GM19463 (cell line): ENCODE measurements at regions not wholly inside any gene's neighbourhood (a gene's known extent, or its start where the extent isn't known, plus 50 kb on each side); places are given as distances from the start of the nearest gene placed in this dataset.
"Not testable (repeated sequence)": the region's sequence is repeated elsewhere in the genome, so short reads cannot be mapped to it uniquely, and the experiment has no call there.

Source experiments
- ATAC-seq: cut with Tn5 transposase; IDR thresholded peaks from one replicate; pipeline ENCODE4 v1.9.1; 2021; ENCODE audit warnings: mild to moderate bottlenecking, moderate library complexity; ENCODE audit not compliant: unreplicated experiment

DNA sequence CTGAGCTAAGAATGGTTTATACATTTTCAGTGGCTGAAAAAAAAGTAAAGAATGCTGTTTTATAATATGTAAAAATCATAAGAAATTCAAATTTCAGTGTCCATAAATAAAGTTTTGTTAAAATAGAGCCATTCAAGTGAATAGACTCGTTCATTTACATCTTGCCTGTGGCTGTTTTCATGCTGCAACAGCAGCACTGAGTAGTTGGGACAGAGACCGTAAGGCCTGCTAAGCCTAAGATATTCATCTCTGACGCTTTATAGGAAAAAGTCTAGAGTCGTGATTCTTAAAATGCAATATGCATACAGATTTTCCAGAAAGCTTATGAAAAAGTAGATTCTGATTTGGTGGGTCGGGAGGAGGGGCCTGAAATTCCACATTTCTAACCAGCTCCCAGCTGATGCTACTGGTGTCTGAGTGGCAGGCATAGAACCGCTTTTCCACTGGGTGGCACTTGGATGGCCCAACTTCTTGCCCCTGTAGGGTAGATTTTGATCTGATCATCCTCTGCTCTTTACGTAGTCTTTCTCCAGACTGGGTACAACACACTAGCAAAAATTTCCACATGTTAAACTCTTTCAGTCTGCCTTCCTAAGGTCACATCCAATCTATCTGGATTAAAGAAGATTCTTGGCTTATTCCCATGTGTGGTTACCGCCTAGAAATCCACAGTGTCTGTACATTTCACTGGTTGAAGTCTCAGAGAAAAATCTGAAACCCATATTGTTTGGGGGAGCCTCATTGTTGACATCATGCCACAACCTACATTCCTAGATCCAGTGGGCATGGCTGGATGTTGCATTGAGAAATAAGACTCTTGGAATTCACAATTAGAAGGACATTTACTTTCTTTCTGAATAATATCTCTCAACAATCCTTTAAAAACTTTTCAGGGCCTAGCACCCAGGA, 151.2 kb downstream of the C12orf75 start:
- ATAC-seq, result no peak

DNA sequence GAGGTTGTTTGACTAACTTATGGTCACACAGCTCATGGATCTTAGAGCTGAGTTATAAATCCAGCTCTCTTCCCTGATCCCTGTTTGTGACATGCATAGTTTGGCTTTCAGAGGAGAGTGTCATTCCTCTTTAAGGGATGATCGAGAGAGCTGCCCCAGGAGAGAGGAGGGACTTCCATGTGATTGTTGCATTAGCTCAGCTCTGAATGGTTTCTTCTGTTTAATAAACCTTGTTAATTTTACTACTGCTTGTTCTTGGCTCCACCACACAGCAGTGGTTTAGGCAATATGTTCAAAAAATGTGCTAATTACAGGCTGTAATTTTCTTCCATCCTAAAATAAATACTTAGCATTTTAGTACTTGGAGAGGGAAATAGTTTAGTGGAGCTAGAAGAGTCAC, 152.5 kb downstream of the C12orf75 start:
- ATAC-seq, result no peak

DNA sequence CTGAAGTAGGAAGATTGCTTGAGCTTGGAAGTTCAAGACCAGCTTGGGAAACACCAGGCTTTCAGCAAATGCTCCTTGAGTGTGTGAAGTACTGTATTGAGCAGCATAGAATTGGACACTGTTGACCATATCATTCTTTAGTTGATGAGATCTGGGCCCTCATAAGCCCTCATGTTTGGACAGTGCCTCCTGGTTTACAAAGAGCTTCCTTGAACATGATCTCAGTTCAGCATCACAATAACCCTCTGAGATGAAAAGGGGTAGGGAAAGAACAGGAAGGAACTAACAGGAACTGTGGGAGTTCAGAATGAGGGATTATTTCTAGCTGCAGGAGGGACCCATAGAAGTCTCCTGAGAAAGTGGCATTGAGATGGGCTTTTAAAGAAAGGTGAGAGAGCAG, 153.2 kb downstream of the C12orf75 start:
- no peak for ATAC-seq

DNA sequence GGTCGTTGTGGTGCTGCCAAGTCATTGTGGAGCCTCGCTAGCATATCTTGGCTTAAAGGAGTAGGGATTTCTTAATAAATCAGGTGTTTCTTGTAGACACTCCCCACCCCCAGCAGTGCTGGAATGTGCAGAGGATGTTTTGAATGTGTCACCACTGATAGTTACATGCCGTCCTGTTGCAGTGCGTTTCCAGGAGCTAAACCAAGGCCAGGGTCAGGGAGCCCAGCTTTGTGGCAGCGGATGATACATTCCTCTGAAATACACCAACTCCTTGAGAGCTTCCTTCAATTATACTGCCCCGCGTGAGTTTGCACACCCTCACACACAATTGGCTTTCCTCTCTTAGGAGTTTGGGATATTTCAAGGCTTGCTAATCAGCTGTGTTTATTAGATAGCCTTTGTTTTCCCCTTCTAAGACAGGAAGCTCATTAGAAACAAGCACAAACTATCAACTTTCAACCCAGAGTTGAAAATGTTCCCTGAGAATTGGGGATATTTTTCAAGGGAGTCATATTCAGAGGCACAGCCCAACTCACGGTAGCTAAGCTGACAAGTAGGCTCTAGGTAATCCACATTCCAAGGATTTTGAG, 154.9 kb downstream of the C12orf75 start:
- no peak for ATAC-seq

DNA sequence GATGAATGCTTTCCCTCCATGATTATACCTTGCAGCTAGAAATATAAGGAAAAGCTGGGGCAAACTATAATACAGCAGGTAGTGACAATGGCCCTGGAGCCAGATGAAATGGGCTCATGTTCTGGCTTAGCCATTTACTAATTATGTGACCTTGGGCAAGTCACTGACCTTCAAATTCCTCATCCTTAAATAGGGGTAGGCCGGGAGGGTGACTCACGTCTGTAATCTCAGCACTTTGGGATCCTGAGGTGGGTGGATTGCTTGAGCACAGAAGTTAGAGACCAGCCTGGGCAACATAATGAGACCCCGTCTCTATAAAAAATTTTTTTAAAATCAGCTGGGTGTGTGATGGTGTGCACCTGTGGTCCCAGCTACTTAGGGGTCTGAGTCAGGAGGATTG, 155.4 kb downstream of the C12orf75 start:
- no peak for ATAC-seq

DNA sequence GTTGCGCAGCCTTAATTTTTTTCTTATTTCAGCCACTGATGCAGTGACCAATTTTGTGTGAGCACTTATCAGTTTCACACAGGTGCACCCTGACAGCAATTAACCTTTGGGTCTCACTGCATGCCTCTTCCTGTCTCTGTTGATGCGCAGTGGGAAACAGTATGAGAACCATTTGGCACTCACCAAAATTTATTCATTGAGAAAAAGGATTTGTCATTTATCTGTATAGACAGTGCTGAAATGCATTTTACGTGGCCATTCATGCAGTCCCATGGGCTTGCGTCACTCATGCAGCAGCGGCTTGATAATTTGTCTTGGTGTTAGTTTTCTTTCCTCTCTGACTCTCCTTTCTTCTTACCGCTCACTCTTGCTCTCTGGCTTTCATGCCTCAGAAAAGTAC, 157.5 kb downstream of the C12orf75 start:
- ATAC-seq, result no peak

DNA sequence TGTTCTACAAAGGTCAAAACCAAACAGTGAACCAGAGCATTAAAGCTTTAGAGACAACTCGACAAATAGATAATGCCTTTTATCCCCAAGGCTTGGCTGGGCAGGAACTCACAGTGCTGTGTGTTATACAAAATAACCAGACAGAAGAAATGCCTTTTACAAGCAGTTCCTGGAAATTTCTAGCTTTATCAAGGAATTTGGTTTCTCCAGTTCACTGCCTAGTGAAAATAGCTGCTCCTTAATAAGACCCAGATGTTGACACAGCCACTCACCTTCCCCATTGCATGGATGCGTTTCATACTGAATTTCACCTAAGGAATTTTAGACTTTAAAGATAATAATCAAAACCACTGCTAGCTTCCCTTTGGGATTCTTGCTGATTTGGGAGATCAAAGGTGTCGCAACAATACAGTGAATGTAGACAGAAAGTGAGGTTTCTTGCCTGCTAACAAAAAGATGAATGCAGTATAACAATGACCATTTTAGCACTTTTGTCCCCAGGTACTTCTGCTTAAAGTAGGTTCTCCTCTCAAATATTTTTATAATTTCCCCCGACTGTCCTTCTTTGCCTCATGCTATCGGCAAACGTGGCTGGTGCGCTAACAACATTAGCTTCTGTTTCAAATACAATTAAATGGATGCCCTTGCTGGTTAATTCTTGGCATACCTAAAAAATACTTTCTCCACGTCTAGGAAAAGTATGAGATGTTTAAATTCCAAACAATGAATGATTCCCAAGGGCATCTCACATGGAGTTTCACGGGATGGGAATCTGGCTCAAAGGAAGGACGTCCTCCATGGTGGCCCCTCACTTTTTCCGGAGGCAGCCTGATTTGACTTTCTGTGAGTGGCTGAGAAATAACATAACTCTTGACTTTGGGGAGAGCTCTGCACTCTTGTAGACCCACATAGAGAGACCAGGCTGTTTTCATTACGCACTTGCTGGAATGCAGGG, 162.4 kb downstream of the C12orf75 start:
- no peak for ATAC-seq

DNA sequence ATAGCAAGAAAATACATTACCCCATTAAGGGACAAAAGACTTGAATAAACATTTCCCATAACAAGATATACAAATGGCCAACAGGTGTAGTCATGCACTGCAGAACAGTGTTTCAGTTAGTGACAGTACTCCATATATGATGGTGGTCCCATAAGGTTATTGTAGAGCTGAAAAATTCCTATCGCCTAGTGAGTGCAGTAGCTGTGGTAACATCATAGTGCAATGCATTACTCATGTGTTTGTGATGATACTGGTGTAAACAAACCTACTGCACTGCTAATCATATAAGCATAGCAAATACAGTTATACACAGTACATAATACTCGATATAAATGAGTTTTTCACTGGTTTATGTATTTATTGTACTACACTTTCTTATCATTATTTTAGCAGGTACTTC, 168.7 kb downstream of the C12orf75 start:
- ATAC-seq, result no peak

DNA sequence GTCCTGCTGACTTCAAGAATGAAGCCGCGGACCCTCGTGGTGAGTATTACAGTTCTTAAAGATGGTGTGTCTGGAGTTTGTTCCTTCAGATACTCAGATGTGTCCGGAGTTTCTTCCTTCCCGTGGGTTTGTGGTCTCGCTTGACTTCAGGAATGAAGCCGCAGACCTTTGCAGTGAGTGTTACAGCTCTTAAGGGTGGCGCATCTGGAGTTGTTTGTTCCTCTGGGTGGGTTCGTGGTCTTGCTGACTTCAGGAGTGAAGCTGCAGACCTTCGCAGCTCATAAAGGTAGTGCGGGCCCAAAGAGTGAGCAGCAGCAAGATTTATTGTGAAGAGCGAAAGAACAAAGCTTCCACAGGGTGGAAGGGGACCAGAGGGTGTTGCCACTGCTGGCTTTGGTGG, 170.2 kb downstream of the C12orf75 start:
- ATAC-seq, result not testable (repeated sequence)

DNA sequence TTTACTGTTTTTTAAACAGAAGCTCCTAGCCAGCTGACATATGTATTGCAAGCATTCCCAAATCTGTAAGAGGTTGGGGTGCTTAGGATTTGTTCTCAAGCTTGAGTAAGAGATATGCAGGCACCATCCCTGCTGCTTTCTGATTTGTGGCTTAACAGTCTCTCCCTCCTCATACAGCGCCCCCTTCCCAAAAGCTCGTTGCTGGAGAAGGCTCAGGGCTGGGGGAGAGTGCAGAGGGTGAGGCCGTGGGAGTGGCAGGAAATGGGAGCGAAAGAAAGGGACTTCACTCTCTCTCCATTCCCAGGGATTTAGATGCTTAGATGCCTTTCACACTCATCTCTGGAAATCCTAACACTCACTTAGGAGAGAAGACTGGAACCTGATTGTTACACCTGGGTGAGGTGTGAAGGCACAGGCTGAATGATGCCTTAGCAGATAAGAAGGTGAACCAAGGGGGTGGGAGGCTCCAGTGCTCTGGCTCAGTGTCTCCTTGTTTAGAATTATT, 172.0 kb downstream of the C12orf75 start:
- no peak for ATAC-seq

DNA sequence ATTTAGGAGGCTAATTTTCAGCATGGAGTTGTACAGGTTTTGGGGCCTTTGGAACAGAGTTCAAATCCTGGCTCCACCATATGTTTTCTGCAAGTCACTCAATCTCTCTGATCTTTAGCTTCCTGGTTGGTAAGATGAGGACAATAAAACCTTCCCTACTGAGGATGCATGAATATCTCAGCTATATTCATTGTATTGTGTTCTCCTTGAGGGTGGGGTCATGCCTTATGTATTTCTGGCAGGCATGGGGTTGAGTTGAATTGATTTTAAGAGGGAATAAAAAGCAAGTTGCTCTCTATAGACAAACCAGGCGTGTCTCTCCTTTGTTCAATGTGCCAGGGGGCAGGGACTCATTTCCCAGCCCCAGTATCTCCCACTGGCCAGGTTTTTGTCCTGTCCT, 173.1 kb downstream of the C12orf75 start:
- ATAC-seq, result no peak

DNA sequence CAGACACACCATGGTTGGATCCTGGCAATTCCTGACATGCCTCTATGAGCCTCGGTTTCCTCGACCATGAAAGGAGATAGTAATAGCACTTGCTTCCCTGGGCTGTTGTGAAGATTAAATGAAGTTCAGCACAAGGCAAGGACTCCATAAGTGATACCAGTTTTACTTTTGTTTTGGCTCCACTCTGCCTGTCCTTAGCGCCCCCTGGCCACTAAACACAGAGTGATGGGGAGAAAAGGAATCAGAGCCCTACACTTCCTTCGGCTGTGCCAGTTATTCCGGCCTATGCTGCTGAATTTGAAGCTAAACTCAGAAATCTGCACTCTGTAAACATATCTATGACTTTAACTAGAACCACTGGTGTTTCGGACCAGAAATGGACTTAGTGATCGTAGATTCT, 173.8 kb downstream of the C12orf75 start:
- ATAC-seq, result no peak

DNA sequence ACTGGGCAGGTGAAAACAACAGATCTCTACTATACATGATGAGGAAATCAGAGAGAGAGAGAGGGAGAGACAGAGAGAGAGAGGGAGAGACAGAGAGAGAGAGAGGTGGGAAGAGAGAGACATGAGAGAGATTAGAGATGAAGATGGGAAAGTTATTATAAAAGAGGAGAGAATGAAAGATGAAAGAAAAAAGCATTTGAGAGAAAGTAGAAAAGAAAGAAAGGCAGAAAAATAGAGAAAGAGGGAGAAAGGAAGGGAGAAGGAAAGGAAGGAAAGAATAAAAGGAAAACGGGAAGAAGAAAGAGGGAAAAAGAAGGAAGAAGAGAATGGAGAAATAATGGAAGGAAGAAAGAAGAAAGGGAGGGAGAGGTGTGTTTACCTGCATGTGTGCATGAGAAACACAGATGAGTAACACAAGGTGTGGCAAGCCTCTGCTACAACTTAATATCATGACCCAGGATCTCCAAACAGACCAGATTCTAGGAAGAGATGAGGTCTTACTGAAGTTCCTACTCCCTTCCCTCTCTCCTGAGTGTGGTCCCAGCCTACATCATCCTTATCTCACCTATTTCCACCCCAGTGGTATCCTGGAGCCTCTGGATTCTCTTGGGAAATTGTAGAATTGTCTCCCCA, 176.3 kb downstream of the C12orf75 start:
- no peak for ATAC-seq

DNA sequence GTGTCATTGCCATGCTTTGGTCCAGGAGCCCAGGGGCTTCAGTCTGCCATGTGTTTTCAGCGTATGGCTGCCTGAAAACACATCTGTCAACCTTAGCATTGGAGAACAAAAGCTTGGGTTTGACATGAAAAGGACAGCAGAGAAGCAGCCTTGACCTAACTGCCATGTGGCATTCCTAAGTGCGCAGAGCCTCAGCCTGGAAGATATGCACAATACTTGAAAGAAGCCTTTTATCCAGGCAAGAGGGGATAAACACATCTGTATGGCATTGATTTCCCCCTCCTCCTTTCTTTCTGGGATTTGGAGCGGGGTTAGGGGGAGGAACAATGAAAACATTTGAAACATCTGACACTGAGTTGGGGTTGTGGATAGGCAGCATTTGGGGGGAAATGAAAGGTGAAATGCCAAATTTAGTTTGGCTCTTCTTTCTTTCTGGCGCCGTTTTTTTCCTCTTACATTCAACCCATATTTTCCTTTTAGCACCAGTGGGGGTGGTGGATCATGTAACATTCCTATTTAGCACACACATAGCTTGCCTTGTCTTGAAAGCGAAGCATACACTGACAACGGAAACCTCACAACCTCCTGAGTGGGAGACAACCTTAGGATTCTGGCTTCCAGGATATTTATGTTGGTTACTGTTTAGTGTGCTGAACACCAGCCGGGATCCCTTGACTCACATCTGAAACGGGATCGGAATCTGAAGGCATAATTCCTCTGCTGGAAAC, 177.0 kb downstream of the C12orf75 start:
- no peak for ATAC-seq

DNA sequence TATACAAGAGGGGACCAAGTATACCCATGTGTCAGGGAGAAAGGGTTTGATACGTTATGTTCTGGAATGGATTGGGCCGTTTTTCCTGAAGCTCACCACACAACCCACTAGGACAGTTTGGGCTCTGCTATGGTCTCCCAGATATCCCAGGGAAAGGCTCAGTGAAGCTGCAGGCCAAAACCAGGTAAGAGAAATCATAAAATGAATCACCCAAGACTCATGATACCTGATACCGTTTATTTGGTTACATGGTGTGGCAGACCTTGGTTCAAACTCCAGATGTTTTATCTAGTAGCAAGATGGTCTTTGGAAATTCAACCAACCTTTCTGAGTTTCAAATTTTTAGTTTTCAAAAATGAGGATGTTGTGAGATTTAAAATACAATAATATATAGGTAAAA, 177.6 kb downstream of the C12orf75 start:
- no peak for ATAC-seq

DNA sequence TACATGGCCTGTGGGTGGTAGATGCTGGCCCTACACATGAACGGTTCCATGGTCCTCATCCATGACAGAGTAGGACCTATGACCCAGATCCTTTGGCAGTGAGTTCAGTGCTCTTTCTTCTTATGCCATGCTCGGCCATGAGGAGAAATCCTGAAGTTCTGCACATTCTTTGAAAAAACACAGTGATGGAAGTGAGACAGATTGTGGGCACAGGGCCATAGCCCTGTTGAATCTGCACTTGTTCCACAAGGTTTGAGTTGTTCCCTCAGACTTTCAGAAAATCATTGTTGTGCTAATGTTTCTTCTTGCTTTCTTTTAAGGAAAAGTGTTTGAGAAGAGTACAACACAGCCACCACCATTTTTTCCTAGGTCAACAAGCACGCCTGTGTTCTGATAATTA, 180.0 kb downstream of the C12orf75 start:
- ATAC-seq, result no peak

DNA sequence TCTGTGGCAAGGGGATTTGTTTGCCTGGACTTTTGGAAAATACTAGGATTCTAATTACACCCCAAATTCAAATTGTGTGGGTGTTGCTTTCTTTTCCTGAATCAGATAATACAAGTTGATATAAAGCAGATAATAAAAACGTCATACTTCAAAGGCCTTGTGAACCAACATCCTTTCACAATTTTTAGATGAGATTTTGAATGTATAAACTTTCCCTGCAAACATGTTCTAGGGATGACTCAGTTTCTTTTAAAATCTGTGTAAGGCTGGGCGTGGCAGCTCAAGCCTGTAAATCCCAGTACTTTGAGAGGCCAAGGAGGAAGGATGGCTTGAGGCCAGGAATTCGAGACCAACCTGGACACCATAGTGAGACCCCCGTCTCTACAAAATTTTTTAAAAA, 182.4 kb downstream of the C12orf75 start:
- not testable (repeated sequence) for ATAC-seq

DNA sequence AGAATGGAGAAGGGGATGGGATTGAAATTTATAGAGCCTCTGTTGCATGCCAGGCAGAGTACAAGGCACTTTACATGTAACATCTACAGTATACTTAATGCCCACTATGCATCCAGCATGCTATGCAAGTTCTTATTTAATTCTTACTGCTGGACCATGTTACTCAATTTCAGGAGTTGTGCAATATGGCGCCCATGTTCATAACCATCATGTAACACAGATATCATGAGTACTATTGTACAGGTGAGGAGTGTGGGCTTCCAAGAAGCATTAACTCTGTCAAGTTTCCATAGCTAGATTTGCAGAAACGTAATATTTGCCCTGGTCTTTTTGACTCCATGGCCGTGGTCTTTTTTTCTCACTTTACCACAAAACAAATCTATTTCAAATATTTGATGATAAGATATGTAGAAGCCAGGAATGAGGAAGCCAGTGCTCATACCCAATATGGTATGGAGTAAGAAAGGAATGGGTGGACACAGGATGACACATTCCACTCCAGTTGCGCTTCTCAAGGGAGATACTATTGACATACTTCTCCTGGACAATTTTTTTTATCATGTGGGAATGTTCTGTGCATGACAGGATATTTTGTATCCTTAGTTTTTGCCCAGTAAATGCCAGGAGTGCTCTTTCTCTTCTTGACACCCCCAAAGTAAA, 191.8 kb downstream of the C12orf75 start:
- no peak for ATAC-seq
